Fibroblast of skin of left quadriceps (primary cell): ENCODE measurements at regions not wholly inside any gene's neighbourhood (a gene's known extent, or its start where the extent isn't known, plus 50 kb on each side); places are given as distances from the start of the nearest gene placed in this dataset.

Source experiments
- DNase-seq, 2 experiments: peaks; one replicate each; pipeline ENCODE4 v3.0.0-alpha.2; 2013; ENCODE audit warnings: low read depth in 2 of 2

GRCh38 chr2:212945526-212945925, 205.9 kb downstream of the IKZF2 start:
- DNase-seq = no peak

- no peak for DNase-seq
Measured at GRCh38 chr2:212943351-212943750, 208.1 kb downstream of the IKZF2 start.

GRCh38 chr2:212941361-212941760, 210.1 kb downstream of the IKZF2 start:
- no peak for DNase-seq

GRCh38 chr2:212940816-212941215, 210.6 kb downstream of the IKZF2 start:
- DNase-seq = no peak

- DNase-seq = no peak
Measured at GRCh38 chr2:212939777-212940531, 211.5 kb downstream of the IKZF2 start.

- DNase-seq = no peak
Measured at GRCh38 chr2:212938144-212938793, 213.1 kb downstream of the IKZF2 start.

- no peak for DNase-seq
Measured at GRCh38 chr2:212936572-212936971, 214.8 kb downstream of the IKZF2 start.

- DNase-seq = no peak
Measured at GRCh38 chr2:212935752-212936151, 215.7 kb downstream of the IKZF2 start.

- DNase-seq = no peak
Measured at GRCh38 chr2:212931271-212931670, 220.1 kb downstream of the IKZF2 start.

- no peak for DNase-seq
Measured at GRCh38 chr2:212930556-212931260, 220.7 kb downstream of the IKZF2 start.

- DNase-seq = no peak
Measured at GRCh38 chr2:212929971-212930370, 221.4 kb downstream of the IKZF2 start.

- no peak for DNase-seq
Measured at GRCh38 chr2:212929116-212929515, 222.3 kb downstream of the IKZF2 start.

- DNase-seq = peak in 1 of 2 experiments; percentile 13
Measured at GRCh38 chr2:212928681-212929080, 222.7 kb downstream of the IKZF2 start.

GRCh38 chr2:212926940-212927339, 224.5 kb downstream of the IKZF2 start:
- DNase-seq = no peak

GRCh38 chr2:212923393-212923792, 228.0 kb downstream of the IKZF2 start:
- no peak for DNase-seq

GRCh38 chr2:212922701-212923100, 228.7 kb downstream of the IKZF2 start:
- no peak for DNase-seq

- no peak for DNase-seq
Measured at GRCh38 chr2:212921711-212922110, 229.7 kb downstream of the IKZF2 start.

- no peak for DNase-seq
Measured at GRCh38 chr2:212921061-212921460, 230.4 kb downstream of the IKZF2 start.

GRCh38 chr2:212919238-212919637, 232.2 kb downstream of the IKZF2 start:
- DNase-seq = no peak

- no peak for DNase-seq
Measured at GRCh38 chr2:212918336-212918735, 233.1 kb downstream of the IKZF2 start.

GRCh38 chr2:212915121-212915782, 236.2 kb downstream of the IKZF2 start:
- no peak for DNase-seq

GRCh38 chr2:212914392-212914791, 237.0 kb downstream of the IKZF2 start:
- no peak for DNase-seq
